Psoas muscle (tissue), 7 donors: ENCODE measurements at regions not wholly inside any gene's neighbourhood (a gene's known extent, or its start where the extent isn't known, plus 50 kb on each side); places are given as distances from the start of the nearest gene placed in this dataset.

Experiments
- ATAC-seq, 4 donors: fragments of 200-7000 bp; cut with Tn5 transposase; one replicate each; pipeline ENCODE4 v1.9.1; 2020; ENCODE audit warnings: moderate library complexity in 3 of 4, mild to moderate bottlenecking in 2 of 4
- DNase-seq, 2 donors: peaks; one replicate each; pipeline ENCODE4 v3.0.0-alpha.2; 2020
- H3K27ac ChIP-seq: fragments of 200-600 bp; one replicate; pipeline ENCODE4 v1.8.0; 2022
- H3K27me3 ChIP-seq, 3 donors: fragments of 200-600 bp in 1 of 3; one replicate each; pipeline versions ENCODE4 v1.6.1 to v1.8.0; 2013 to 2022; ENCODE audit warnings: low read length in 2 of 3, mild to moderate bottlenecking in 2 of 3, moderate library complexity in 1 of 3; ENCODE audit not compliant: insufficient read depth in 3 of 3
- H3K36me3 ChIP-seq, 2 donors: fragments of 200-600 bp in 1 of 2; one replicate each; pipeline versions ENCODE4 v1.6.1 to v1.8.0; 2013 to 2022; ENCODE audit warnings: low read depth in 1 of 2, mild to moderate bottlenecking in 1 of 2, moderate library complexity in 1 of 2; ENCODE audit not compliant: insufficient read depth in 1 of 2
- H3K4me1 ChIP-seq: fragments of 200-600 bp; one replicate; pipeline ENCODE4 v1.8.0; 2022
- H3K4me3 ChIP-seq: fragments of 200-600 bp; one replicate; pipeline ENCODE4 v1.8.0; 2022; ENCODE audit warnings: mild to moderate bottlenecking
- H3K9me3 ChIP-seq: fragments of 200-600 bp; one replicate; pipeline ENCODE4 v1.8.0; 2022
- WGBS, 3 donors: extraction: QIAGEN DNeasy Blood & Tissue Kit; methylation state at CpG; one replicate each; pipeline versions ENCODE4 v1.1.6 to v1.1.7; 2013; 5-methylcytosine and 5-hydroxymethylcytosine counted together
- intact Hi-C, 2 donors: fragments of 100-400 bp; cut with DNase I; formaldehyde crosslinking; loops; one replicate each; pipeline versions ENCODE4 v1.11.0 to v1.14.2; 2022
- TF ChIP-seq, protein P1 (sequence below): fragments of 200-600 bp; IDR thresholded peaks from one replicate; pipeline ENCODE4 v1.8.0; 2022; ENCODE audit warnings: antibody characterized with exemption
- donor health status: healthy with polysubstance abuse.
- donor health status: DM: no; HTN: no; CAD: no; lungs with moderate emphysema.
- donor health status: Bipolar disorder and iron deficiency.
- donor health status: healthy.
- donor health status: DM: yes; HTN: yes; CAD: no.
- donor health status: DM: no; HTN: no; CAD: no.
- donor health status: DM: yes; HTN: yes; CAD: no.

DNA sequence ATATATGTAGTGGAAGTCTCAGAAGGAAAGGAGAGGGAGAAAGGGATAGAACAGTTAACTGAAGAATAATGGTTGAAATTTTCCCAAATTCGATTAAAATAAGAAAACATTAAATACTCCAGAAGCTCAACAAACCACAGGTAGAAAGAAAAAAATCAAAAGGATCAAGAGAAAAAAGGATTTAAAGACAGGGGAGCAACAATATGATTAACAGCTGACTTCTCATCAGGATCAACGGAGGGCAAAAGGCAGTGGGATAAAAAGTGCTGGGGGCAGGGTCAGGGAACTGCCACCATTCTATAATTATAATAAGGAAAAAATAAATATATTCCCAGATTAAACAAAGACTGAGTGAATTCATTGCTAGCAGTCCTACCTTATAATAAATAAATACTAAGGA lies 55.3 kb downstream of the CDKN2C start:
- no peak overlapping the region for H3K27ac ChIP-seq
- H3K9me3 ChIP-seq = peaks cover under 1% of the 10 kb centered on the region
- no peaks in the 10 kb centered on the region for H3K4me1 ChIP-seq
- H3K4me3 ChIP-seq = no peak overlapping the region
- DNase-seq = no peak
- no peaks in the 10 kb centered on the region for H3K36me3 ChIP-seq
- TF ChIP-seq, protein P1, sequence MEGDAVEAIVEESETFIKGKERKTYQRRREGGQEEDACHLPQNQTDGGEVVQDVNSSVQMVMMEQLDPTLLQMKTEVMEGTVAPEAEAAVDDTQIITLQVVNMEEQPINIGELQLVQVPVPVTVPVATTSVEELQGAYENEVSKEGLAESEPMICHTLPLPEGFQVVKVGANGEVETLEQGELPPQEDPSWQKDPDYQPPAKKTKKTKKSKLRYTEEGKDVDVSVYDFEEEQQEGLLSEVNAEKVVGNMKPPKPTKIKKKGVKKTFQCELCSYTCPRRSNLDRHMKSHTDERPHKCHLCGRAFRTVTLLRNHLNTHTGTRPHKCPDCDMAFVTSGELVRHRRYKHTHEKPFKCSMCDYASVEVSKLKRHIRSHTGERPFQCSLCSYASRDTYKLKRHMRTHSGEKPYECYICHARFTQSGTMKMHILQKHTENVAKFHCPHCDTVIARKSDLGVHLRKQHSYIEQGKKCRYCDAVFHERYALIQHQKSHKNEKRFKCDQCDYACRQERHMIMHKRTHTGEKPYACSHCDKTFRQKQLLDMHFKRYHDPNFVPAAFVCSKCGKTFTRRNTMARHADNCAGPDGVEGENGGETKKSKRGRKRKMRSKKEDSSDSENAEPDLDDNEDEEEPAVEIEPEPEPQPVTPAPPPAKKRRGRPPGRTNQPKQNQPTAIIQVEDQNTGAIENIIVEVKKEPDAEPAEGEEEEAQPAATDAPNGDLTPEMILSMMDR = no peak
- WGBS, 3 donors = 56 to 64% (median 61%) methylated on average over 2 of the region's 2 CpGs
- intact Hi-C loops = no loop called here
- H3K27me3 ChIP-seq = no peaks in the 10 kb centered on the region
- ATAC-seq = no peak

DNA sequence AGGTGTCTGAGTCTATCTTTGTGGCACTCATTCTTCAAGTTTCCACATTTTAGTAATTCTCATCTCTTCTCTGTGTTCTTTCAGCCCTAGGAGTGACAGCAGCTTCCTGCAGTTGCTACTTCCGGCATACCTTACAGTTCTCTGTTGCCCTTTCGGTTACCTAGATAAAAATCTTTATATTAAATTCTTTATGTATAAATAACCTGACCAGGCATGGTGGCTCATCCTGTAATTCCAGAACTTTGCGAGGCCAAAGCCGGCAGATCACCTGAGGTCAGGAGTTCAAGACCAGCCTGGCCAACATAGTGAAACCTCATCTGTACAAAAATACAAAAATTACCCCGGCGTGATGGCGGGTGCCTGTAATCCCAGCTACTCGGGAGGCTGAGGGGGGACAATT lies 62.9 kb downstream of the CDKN2C start:
- peaks cover 6% of the 10 kb centered on the region for H3K9me3 ChIP-seq
- no peaks in the 10 kb centered on the region for H3K36me3 ChIP-seq
- no peaks in the 10 kb centered on the region for H3K4me1 ChIP-seq
- TF ChIP-seq, protein P1 = no peak
- no peak overlapping the region for H3K27ac ChIP-seq
- 93 to 96% (median 96%) methylated on average over 8 of the region's 8 CpGs for WGBS, 3 donors
- H3K27me3 ChIP-seq = no peaks in the 10 kb centered on the region
- DNase-seq (no peak), ATAC-seq (no peak)
- no peak overlapping the region for H3K4me3 ChIP-seq
- intact Hi-C loops = no loop called here

DNA sequence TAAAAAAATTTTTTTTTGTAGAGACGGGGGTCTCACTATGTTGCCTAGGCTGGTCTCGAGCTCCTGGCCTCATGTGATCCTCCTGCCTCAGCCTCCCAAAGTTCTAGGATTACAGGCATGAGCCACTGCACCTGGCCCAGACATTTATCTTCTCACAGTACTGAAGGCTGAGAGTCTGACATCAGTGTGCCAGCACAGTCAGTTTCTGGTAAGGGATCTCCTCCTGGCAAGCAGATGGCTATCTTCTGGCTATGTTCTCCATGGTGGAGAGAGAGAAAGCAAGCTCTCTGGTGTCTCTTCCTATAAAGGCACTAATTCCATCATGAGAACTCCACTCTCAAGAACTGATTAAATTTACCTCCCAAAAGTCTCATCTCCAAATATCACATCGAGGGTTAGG lies 57.8 kb upstream of the C1orf185 start:
- Histone ChIP-seq H3K4me3 (no peak overlapping the region), H3K27ac (no peak overlapping the region), H3K4me1 (no peaks in the 10 kb centered on the region), H3K9me3 (peaks cover 2% of the 10 kb centered on the region), H3K36me3 (no peaks in the 10 kb centered on the region), H3K27me3 (no peaks in the 10 kb centered on the region)
- ATAC-seq (no peak), DNase-seq (no peak)
- intact Hi-C loops = loop anchor here in 1 of 2 donors (2.0 to 5.0 kb wide), 2 partner anchors 112 to 269 kb away; no protein-coding TSS in a partner anchor
- TF ChIP-seq, protein P1 = no peak
- WGBS, 3 donors = 66 to 85% (median 68%) methylated on average over 3 of the region's 3 CpGs

GRCh38 chr1:51044834-51045233 lies 57.2 kb upstream of the C1orf185 start:
- Histone ChIP-seq H3K27ac (no peak overlapping the region), H3K9me3 (no peaks in the 10 kb centered on the region), H3K36me3 (no peaks in the 10 kb centered on the region), H3K4me1 (no peaks in the 10 kb centered on the region), H3K27me3 (no peaks in the 10 kb centered on the region), H3K4me3 (no peak overlapping the region)
- 27 to 47% (median 28%) methylated on average over 4 of the region's 4 CpGs for WGBS, 3 donors
- peak in 1 of 4 donors; percentile 74 for ATAC-seq
- DNase-seq = no peak
- intact Hi-C loops = loop anchor here (2.0 to 5.0 kb wide), 3 partner anchors 113 to 270 kb away; no protein-coding TSS in a partner anchor
- TF ChIP-seq, protein P1 = peak; percentile 55

GRCh38 chr1:51048021-51048420 lies 54.0 kb upstream of the C1orf185 start:
- H3K27ac ChIP-seq = no peak overlapping the region
- TF ChIP-seq, protein P1 = no peak
- H3K4me1 ChIP-seq = no peaks in the 10 kb centered on the region
- no peak overlapping the region for H3K4me3 ChIP-seq
- H3K9me3 ChIP-seq = no peaks in the 10 kb centered on the region
- no peaks in the 10 kb centered on the region for H3K27me3 ChIP-seq
- WGBS, 3 donors = 96 to 97% (median 96%) methylated on average over 1 of the region's 1 CpG
- ATAC-seq = no peak
- DNase-seq = no peak
- H3K36me3 ChIP-seq = no peaks in the 10 kb centered on the region
- intact Hi-C loops = loop anchor here in 1 of 2 donors (5.0 kb wide), 1 partner anchor 121 kb away; no protein-coding TSS in a partner anchor
